A549 (cell line): ENCODE measurements at regions not wholly inside any gene's neighbourhood (a gene's known extent, or its start where the extent isn't known, plus 50 kb on each side); places are given as distances from the start of the nearest gene placed in this dataset.

Source experiments
- ATAC-seq, 2 experiments: fragments of 200-7000 bp in 1 of 2; fragments of >200 bp in 1 of 2; cut with Nextera tagmentation in 1 of 2; cut with Tn5 transposase in 1 of 2; 3 replicates each; pipeline versions ENCODE4 v1.8.0 to v1.9.1; 2018 to 2020; ENCODE audit warnings: mild to moderate bottlenecking in 1 of 2, moderate library complexity in 1 of 2
- CTCF ChIA-PET: fragments of 300-600 bp; sonication (Branson Sonifier 250); formaldehyde crosslinking; extraction: SDS; loops from one replicate; lab custom pipeline; 2021; ENCODE audit warnings: antibody characterized with exemption, inconsistent platforms; lab: Yijun Ruan, JAX
- POLR2A ChIA-PET: fragments of 350-600 bp; formaldehyde crosslinking; extraction: SDS; loops from one replicate; lab custom pipeline; 2021; ENCODE audit warnings: antibody characterized with exemption, inconsistent platforms; lab: Yijun Ruan, JAX
- DNase-seq, 2 experiments: peaks; one replicate each; pipeline versions ENCODE4 v3.0.0 to v3.0.0-alpha.2; 2011 to 2016; ENCODE audit warnings: low read depth in 1 of 2, low spot score in 1 of 2
- FAIRE-seq: peaks from 2 replicates; lab custom pipeline; 2011; peaks lifted over from hg19 to GRCh38; lab: Jason Lieb, UNC
- H3K27ac ChIP-seq, 2 experiments: fragments of >200 bp; sonication (Bioruptor Twin); formaldehyde crosslinking; 3 replicates each; pipeline ENCODE4 v1.5.1; 2016 to 2017
- H3K4me1 ChIP-seq: fragments of >200 bp; sonication (Bioruptor Twin); formaldehyde crosslinking; 3 replicates; pipeline ENCODE4 v1.6.1; 2016
- H3K4me2 ChIP-seq: fragments of >200 bp; sonication (Bioruptor Twin); formaldehyde crosslinking; 3 replicates; pipeline ENCODE4 v1.6.1; 2016
- H3K4me3 ChIP-seq: fragments of >200 bp; sonication (Bioruptor Twin); formaldehyde crosslinking; 3 replicates; pipeline ENCODE4 v1.5.1; 2016
- H3K9me3 ChIP-seq: fragments of >200 bp; sonication (Bioruptor Twin); formaldehyde crosslinking; 3 replicates; pipeline ENCODE4 v1.6.1; 2016
- CBX2 ChIP-seq: fragments of 200-600 bp; sonication (generic); IDR thresholded peaks from 2 replicates; pipeline ENCODE4 v1.6.1; 2016; ENCODE audit warnings: low read depth, mild to moderate bottlenecking, borderline replicate concordance
- CBX8 ChIP-seq: fragments of 200-600 bp; sonication (generic); IDR thresholded peaks from 2 replicates; pipeline ENCODE4 v1.6.1; 2016
- CEBPB ChIP-seq, 2 experiments: fragments of >200 bp in 1 of 2; sonication (Bioruptor Twin) in 1 of 2; formaldehyde crosslinking in 1 of 2; IDR thresholded peaks; 2 replicates each; pipeline ENCODE4 v1.6.1; 2012 to 2016
- CHD2 ChIP-seq: fragments of 150-350 bp; IDR thresholded peaks from 2 replicates; pipeline ENCODE4 v1.6.1; 2014; ENCODE audit warnings: low read length; ENCODE audit not compliant: partially characterized antibody
- CHD4 ChIP-seq: fragments of 200-600 bp; sonication (generic); IDR thresholded peaks from 2 replicates; pipeline ENCODE4 v1.6.1; 2016; ENCODE audit warnings: antibody characterized with exemption, mild to moderate bottlenecking, borderline replicate concordance
- EP300 ChIP-seq, 2 experiments: fragments of >200 bp; sonication (Bioruptor Twin); formaldehyde crosslinking; IDR thresholded peaks; 2 replicates in 1 of 2; 3 replicates in 1 of 2; pipeline ENCODE4 v1.6.1; 2016 to 2017
- ESRRA ChIP-seq: fragments of 150-350 bp; IDR thresholded peaks from 2 replicates; pipeline ENCODE4 v1.6.1; 2014; ENCODE audit warnings: mild to moderate bottlenecking, low read length, borderline replicate concordance
- FOSB ChIP-seq: fragments of 250-450 bp; sonication (Bioruptor Pico); IDR thresholded peaks from 2 replicates; pipeline ENCODE4 v1.5.0; 2020; ENCODE audit warnings: mild to moderate bottlenecking, moderate library complexity
- GATA3 ChIP-seq: IDR thresholded peaks from 2 replicates; pipeline ENCODE4 v1.6.1; 2012; ENCODE audit warnings: borderline replicate concordance
- HDAC2 ChIP-seq: fragments of 200-600 bp; sonication (generic); IDR thresholded peaks from 2 replicates; pipeline ENCODE4 v1.6.1; 2016
- KDM5A ChIP-seq: fragments of 200-600 bp; sonication (generic); IDR thresholded peaks from 2 replicates; pipeline ENCODE4 v1.6.1; 2016; ENCODE audit warnings: antibody characterized with exemption, mild to moderate bottlenecking
- MYC ChIP-seq: IDR thresholded peaks from 2 replicates; pipeline ENCODE4 v1.6.1; 2012; ENCODE audit warnings: mild to moderate bottlenecking, inconsistent platforms, low read length, improper control_type of control experiment, borderline replicate concordance
- NPAS2 ChIP-seq: fragments of 250-450 bp; sonication (Bioruptor Pico); IDR thresholded peaks from 2 replicates; pipeline ENCODE4 v1.8.0; 2022; ENCODE audit warnings: mild to moderate bottlenecking, moderate library complexity, borderline replicate concordance
- RAD21 ChIP-seq, 2 experiments: fragments of >200 bp in 1 of 2; sonication (Bioruptor Twin) in 1 of 2; formaldehyde crosslinking in 1 of 2; IDR thresholded peaks in 1 of 2; conservative IDR thresholded peaks in 1 of 2; 2 replicates in 1 of 2; 3 replicates in 1 of 2; pipeline ENCODE4 v1.6.1; 2012 to 2018; ENCODE audit warnings: inconsistent platforms in 1 of 2
- RCOR1 ChIP-seq: fragments of 150-350 bp; IDR thresholded peaks from 2 replicates; pipeline ENCODE4 v1.6.1; 2014; ENCODE audit warnings: antibody characterized with exemption, low read length, low read depth
- SMC3 ChIP-seq: fragments of >200 bp; sonication (Bioruptor Twin); formaldehyde crosslinking; IDR thresholded peaks from 3 replicates; pipeline ENCODE4 v1.6.1; 2018; ENCODE audit warnings: inconsistent platforms
- TFCP2L1 ChIP-seq: fragments of 250-450 bp; sonication (Bioruptor Pico); IDR thresholded peaks from 2 replicates; pipeline ENCODE4 v1.5.0; 2021; ENCODE audit warnings: mild to moderate bottlenecking
- ZC3H11A ChIP-seq: fragments of 450-650 bp; IDR thresholded peaks from 2 replicates; pipeline ENCODE4 v1.6.1; 2014; ENCODE audit warnings: antibody characterized with exemption, mild to moderate bottlenecking
- ZFP36 ChIP-seq: fragments of 450-650 bp; IDR thresholded peaks from 2 replicates; pipeline ENCODE4 v1.6.1; 2014; ENCODE audit warnings: borderline replicate concordance; ENCODE audit not compliant: partially characterized antibody
- ZNF302 ChIP-seq: fragments of 250-450 bp; sonication (Bioruptor Pico); IDR thresholded peaks from 2 replicates; pipeline ENCODE4 v1.9.0; 2021; ENCODE audit warnings: inconsistent platforms, mild to moderate bottlenecking, moderate library complexity
- WGBS: methylation state at CpG from one replicate; pipeline ENCODE4 v1.1.6; 2017; ENCODE audit errors: missing lambda C conversion rate; 5-methylcytosine and 5-hydroxymethylcytosine counted together
- TF ChIP-seq, protein P1 (sequence below): IDR thresholded peaks from 2 replicates; pipeline ENCODE4 v1.6.1; 2012; ENCODE audit warnings: low read depth, borderline replicate concordance
- TF ChIP-seq, protein P2 (sequence below): fragments of >200 bp; sonication (Bioruptor Twin); formaldehyde crosslinking; IDR thresholded peaks from 2 replicates; pipeline ENCODE4 v1.6.1; 2016
- TF ChIP-seq, protein P3 (sequence below): fragments of 150-350 bp; IDR thresholded peaks from 2 replicates; pipeline ENCODE4 v1.6.1; 2014; ENCODE audit warnings: low read depth, mild to moderate bottlenecking, low read length
- TF ChIP-seq, protein P4 (sequence below): fragments of >200 bp; sonication (Bioruptor Twin); formaldehyde crosslinking; IDR thresholded peaks from 3 replicates; pipeline ENCODE4 v1.5.1; 2016

DNA sequence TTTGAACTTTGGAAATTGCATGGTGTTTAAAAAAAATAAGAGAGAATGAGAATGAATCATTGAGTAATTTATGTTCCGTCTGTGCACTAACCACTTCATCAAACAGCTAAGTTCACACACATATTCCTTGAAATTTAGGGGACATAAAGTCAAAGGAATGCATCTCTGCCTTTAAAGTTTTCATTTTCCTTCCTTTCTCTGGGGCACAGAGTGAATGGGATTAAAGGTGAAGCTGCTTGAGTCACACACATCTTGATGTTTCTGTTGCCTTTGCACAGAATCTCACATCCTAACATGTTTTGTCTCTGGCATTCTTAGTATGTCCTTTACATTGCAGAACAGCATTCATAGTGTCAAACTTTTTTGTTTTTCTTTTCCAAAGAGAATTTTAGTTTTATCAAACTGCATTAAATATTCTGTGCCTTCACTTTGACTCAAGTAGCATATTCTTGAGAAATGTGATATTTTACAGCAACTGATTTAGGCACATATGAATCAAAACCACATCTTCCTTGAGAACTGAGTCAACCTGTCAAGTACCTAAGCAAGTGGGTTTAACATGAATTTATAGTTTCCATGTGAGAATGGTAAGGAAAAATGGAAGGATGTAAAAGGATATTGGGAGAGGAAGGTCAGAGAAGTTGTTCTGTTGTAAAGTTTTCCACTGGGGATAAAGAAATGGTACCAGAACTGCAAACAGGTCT is 169.1 kb upstream of the THUMPD2 start:
- H3K4me3 ChIP-seq, result no peak overlapping the region
- H3K4me2 ChIP-seq, result no peak overlapping the region
- CTCF ChIA-PET, result interaction anchor here (1.6 kb wide), 1 partner anchor 35 kb away, joined by 3 read pairs; no protein-coding TSS in a partner anchor
- DNase-seq, result no peak
- no peak overlapping the region for H3K27ac ChIP-seq
- FAIRE-seq, result no peak
- POLR2A ChIA-PET, result no interaction called here
- H3K9me3 ChIP-seq, result no peaks in the 10 kb centered on the region
- WGBS, result 16% methylated on average over 1 of the region's 1 CpG
- no peak for TF ChIP-seq GATA3
- TF ChIP-seq FOSB (CRISPR knock-in tag), result no peak
- TF ChIP-seq, protein P1, sequence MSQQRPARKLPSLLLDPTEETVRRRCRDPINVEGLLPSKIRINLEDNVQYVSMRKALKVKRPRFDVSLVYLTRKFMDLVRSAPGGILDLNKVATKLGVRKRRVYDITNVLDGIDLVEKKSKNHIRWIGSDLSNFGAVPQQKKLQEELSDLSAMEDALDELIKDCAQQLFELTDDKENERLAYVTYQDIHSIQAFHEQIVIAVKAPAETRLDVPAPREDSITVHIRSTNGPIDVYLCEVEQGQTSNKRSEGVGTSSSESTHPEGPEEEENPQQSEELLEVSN, result no peak
- no peak for TF ChIP-seq RCOR1
- no peak for TF ChIP-seq CHD4
- TF ChIP-seq KDM5A, result no peak
- no peak for TF ChIP-seq CHD2
- TF ChIP-seq CBX8, result no peak
- no peak for TF ChIP-seq ZNF302 (CRISPR knock-in tag)
- no peak for TF ChIP-seq TFCP2L1 (CRISPR knock-in tag)
- no peaks in the 10 kb centered on the region for H3K4me1 ChIP-seq
- ATAC-seq, result no peak

DNA sequence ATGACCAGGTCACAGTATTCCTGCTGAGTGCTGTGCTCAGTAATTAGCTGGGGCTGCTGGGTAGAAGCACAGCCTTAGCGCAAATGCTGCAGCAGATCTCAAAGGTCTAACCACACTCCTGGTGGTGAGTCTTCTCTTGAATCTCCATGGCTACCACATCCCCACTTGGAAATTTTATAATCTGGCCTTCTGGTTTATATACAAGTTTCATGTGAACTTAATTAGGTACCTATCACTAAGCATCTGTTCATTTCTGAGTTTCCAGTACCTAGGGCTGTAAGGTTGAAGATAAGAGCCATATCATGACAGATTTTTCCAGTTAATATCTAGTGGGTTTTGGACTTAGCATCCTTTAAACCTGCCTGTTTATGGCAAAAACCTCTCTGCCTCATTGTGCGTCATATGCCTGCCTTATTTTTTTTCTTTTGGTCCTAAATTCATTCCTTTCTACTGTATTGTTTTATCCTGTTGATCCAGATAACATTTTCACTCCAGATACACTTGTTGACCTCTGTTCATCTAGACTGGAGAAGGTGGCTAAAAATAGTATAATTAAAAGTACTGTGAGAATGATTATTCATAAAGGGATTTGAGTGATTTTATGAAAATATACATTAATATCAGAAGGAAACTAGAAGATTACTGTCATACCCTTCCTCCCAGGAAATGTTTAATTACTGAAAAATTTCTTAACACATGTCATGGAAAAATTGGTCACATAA is 168.4 kb upstream of the THUMPD2 start:
- FAIRE-seq (no peak), ATAC-seq (no peak), DNase-seq (no peak)
- POLR2A ChIA-PET, result no interaction called here
- 74% methylated on average over 2 of the region's 2 CpGs for WGBS
- H3K27ac ChIP-seq, result no peak overlapping the region
- H3K4me2 ChIP-seq, result no peak overlapping the region
- CTCF ChIA-PET, result interaction anchor here (1.6 kb wide), 1 partner anchor 34 kb away, joined by 3 read pairs; no protein-coding TSS in a partner anchor
- no peaks in the 10 kb centered on the region for H3K4me1 ChIP-seq
- H3K9me3 ChIP-seq, result no peaks in the 10 kb centered on the region
- no peak overlapping the region for H3K4me3 ChIP-seq
- TF ChIP-seq ZFP36 (no peak), TFCP2L1 (CRISPR knock-in tag) (no peak), MYC (no peak), RAD21 (conservative IDR thresholded peaks at IDR 0.05 in 1 of 2, IDR thresholded peaks at IDR 0.05 in 1 of 2) (no peak), HDAC2 (no peak), EP300 (IDR thresholded peaks at IDR 0.05) (no peak), ESRRA (no peak), SMC3 (no peak), NPAS2 (no peak), CEBPB (IDR thresholded peaks at IDR 0.05) (no peak), ZC3H11A (no peak), CBX2 (no peak), ZNF302 (CRISPR knock-in tag) (no peak)
- TF ChIP-seq, protein P2, sequence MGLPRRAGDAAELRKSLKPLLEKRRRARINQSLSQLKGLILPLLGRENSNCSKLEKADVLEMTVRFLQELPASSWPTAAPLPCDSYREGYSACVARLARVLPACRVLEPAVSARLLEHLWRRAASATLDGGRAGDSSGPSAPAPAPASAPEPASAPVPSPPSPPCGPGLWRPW, result no peak
- TF ChIP-seq, protein P3, sequence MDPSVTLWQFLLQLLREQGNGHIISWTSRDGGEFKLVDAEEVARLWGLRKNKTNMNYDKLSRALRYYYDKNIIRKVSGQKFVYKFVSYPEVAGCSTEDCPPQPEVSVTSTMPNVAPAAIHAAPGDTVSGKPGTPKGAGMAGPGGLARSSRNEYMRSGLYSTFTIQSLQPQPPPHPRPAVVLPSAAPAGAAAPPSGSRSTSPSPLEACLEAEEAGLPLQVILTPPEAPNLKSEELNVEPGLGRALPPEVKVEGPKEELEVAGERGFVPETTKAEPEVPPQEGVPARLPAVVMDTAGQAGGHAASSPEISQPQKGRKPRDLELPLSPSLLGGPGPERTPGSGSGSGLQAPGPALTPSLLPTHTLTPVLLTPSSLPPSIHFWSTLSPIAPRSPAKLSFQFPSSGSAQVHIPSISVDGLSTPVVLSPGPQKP, result no peak
- TF ChIP-seq, protein P4, sequence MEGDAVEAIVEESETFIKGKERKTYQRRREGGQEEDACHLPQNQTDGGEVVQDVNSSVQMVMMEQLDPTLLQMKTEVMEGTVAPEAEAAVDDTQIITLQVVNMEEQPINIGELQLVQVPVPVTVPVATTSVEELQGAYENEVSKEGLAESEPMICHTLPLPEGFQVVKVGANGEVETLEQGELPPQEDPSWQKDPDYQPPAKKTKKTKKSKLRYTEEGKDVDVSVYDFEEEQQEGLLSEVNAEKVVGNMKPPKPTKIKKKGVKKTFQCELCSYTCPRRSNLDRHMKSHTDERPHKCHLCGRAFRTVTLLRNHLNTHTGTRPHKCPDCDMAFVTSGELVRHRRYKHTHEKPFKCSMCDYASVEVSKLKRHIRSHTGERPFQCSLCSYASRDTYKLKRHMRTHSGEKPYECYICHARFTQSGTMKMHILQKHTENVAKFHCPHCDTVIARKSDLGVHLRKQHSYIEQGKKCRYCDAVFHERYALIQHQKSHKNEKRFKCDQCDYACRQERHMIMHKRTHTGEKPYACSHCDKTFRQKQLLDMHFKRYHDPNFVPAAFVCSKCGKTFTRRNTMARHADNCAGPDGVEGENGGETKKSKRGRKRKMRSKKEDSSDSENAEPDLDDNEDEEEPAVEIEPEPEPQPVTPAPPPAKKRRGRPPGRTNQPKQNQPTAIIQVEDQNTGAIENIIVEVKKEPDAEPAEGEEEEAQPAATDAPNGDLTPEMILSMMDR, result no peak
